Ascending aorta (tissue), 2 donors: ENCODE measurements at regions not wholly inside any gene's neighbourhood (a gene's known extent, or its start where the extent isn't known, plus 50 kb on each side); places are given as distances from the start of the nearest gene placed in this dataset.

Source experiments
- DNase-seq, 2 donors: peaks; one replicate each; pipeline ENCODE4 v3.0.0-alpha.2; 2019; ENCODE audit warnings: low spot score in 2 of 2
- H3K27ac ChIP-seq, 2 donors: fragments of 200-600 bp; sonication (generic); one replicate each; pipeline ENCODE4 v1.5.1; 2016 to 2017; ENCODE audit warnings: mild to moderate bottlenecking in 1 of 2
- H3K27me3 ChIP-seq: fragments of 200-600 bp; sonication (generic); one replicate; pipeline ENCODE4 v1.5.1; 2017
- H3K36me3 ChIP-seq, 2 donors: fragments of 200-600 bp; sonication (generic); one replicate each; pipeline ENCODE4 v1.5.1; 2016
- H3K4me1 ChIP-seq, 2 donors: fragments of 200-600 bp; sonication (generic); one replicate each; pipeline ENCODE4 v1.5.1; 2016 to 2017; ENCODE audit warnings: mild to moderate bottlenecking in 1 of 2
- H3K4me3 ChIP-seq, 2 donors: fragments of 200-600 bp; sonication (generic); one replicate each; pipeline ENCODE4 v1.5.1; 2016 to 2017; ENCODE audit warnings: mild to moderate bottlenecking in 1 of 2
- H3K9me3 ChIP-seq, 2 donors: fragments of 200-600 bp; sonication (generic); one replicate each; pipeline ENCODE4 v1.5.1; 2016
- CTCF ChIP-seq, 3 experiments: fragments of 200-600 bp in 2 of 3; fragments of 450-650 bp in 1 of 3; sonication (generic) in 2 of 3; IDR thresholded peaks; one replicate each; pipeline ENCODE4 v1.5.1; 2016 to 2019; ENCODE audit warnings: antibody characterized with exemption in 3 of 3, mild to moderate bottlenecking in 1 of 3, moderate library complexity in 1 of 3
- intact Hi-C: fragments of 100-400 bp; cut with DNase I; formaldehyde crosslinking; loops from one replicate; pipeline ENCODE4 v1.15.1; 2023

GRCh38 chr2:200254773-200255172 is 51.7 kb upstream of the SPATS2L start:
- H3K4me1 ChIP-seq, result no peaks in the 10 kb centered on the region
- no peaks in the 10 kb centered on the region for H3K9me3 ChIP-seq
- H3K27ac ChIP-seq, result no peak overlapping the region
- DNase-seq, result no peak
- intact Hi-C loops, result no loop called here
- no peaks in the 10 kb centered on the region for H3K36me3 ChIP-seq
- no peak overlapping the region for H3K4me3 ChIP-seq
- TF ChIP-seq CTCF (IDR thresholded peaks at IDR 0.05), result no peak
- no peaks in the 10 kb centered on the region for H3K27me3 ChIP-seq

GRCh38 chr2:200255549-200255948 is 50.9 kb upstream of the SPATS2L start:
- Histone ChIP-seq H3K9me3 (no peaks in the 10 kb centered on the region), H3K4me3 (no peak overlapping the region), H3K27ac (no peak overlapping the region), H3K27me3 (no peaks in the 10 kb centered on the region), H3K4me1 (no peaks in the 10 kb centered on the region), H3K36me3 (no peaks in the 10 kb centered on the region)
- TF ChIP-seq CTCF (IDR thresholded peaks at IDR 0.05), result no peak
- intact Hi-C loops, result no loop called here
- DNase-seq, result no peak
